Activated CD4-positive, alpha-beta T cell treated with anti-CD3 and anti-CD28 coated beads for 1 hour (primary cell): ENCODE measurements at regions not wholly inside any gene's neighbourhood (a gene's known extent, or its start where the extent isn't known, plus 50 kb on each side); places are given as distances from the start of the nearest gene placed in this dataset.
"Not testable (repeated sequence)": the region's sequence is repeated elsewhere in the genome, so short reads cannot be mapped to it uniquely, and the experiment has no call there.

ENCODE experiments used
- DNase-seq: peaks from one replicate; pipeline ENCODE4 v3.0.0-alpha.2; 2020

DNA sequence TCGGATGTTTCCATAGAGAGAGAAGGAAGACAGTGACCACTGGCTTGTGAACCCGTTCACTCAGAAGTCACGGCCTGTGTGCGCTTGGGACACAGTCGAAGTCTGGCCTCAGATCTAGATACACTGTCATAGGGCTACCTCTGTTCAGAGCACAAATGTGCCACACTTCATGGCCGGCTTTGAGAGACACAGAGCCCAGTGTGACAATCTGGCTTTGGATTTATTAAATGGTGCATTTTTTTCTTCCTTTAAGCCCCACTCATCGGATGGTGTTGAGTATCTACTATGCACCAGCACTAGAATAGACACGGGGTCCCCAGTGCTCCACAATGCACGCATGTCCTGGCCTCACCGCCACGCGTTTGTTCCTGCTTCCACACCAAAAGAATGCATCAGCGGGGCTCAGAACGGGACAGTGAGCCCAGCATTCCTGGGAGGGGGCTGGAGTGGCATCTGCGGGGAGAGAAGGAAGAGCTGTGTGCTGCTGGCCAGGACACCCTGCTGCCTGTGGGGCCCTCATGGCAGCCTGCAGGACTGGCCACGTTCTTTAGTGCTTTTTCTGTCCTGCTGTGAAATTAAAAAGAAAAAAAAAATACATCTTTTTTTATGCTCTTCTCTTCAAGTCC is 738.9 kb upstream of the SALL3 start:
- no peak for DNase-seq

DNA sequence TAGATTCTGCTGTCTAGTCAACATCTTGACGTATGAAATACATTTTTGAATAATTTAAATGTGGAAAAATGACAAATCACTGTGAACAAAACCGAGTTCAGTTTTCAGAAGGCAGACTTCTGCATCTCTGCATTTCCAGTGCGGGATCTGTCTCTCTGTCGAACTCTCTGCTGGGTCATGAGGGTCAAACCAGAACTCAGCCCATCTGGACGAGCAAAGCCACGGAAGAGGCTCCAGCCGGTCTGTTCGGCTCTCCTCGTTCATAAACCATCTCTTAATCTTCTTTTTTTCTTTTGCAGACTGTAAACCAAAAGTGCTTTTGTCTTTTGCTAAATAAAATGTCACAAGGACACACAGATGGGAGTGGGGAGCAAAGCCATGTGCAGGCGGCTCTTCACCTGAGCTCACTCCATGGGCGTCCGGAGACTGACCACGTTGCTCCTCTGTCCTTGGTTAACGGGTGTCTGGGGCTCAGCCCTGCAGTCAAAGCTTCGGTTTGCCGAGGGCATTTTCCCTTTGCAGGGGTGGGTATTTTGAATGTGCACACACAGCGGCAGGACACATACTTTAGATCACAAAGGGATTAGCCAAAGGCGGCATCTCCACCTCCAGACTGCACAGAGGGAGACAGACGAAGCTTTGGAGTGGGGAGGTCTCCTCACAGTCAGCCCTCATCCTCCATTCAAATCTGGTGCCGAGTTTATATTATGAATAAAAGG is 737.9 kb upstream of the SALL3 start:
- DNase-seq: no peak

DNA sequence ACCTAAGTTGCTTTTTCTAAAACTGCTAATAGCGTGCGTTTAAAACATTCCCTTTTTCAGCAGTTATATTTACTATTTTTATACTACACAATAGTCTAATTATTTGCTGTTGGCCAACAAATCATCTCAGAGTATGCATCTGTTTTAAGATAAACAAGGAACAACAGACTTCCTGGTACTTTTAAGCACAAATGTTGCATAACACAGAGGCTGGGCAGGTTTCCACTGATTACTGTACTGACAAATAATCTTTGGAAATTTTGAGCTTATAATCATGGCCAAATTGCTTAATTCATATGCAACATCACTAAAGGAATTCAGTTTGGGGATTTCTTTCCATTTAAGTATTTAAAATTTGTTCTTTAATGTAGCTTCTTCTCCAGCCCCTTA is 737.4 kb upstream of the SALL3 start:
- DNase-seq: no peak

DNA sequence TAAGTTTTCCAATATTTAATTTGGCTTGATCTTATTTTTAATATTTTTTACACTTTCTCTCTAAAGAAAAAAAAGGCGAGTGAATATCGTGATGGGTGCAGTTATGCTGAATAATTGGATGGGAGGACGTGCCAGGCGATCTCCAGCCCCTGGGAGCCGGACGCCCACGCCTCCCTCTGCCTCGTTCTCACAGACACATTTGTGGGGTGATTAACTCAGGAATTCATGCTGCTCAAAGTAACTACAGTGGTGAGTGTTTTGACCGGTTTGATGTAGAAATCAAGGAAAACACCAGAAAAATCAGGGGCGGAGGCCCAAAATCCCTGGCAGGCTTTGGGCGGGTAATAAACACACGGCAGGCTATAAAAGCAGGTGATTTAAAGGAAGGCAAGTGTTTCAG is 736.8 kb upstream of the SALL3 start:
- DNase-seq: no peak

DNA sequence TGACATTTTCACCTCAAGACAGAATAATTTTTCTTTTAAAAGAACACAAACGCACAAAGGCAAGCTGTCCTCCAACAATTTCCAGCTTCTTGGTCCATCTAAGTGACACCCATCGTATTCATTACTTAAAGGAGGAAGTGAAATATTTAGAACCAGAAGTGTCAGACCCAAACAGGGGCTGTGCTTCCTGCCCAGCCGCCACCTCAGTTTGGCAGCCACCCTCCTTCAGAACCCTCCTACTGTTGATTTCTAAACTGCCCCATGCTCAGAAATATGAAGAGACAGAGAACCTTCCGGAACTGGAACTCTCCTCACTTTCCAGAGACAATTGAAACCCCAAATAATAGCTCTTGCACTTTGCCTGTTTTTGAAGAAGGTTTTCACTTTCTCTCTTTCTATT is 734.8 kb upstream of the SALL3 start:
- DNase-seq: no peak

DNA sequence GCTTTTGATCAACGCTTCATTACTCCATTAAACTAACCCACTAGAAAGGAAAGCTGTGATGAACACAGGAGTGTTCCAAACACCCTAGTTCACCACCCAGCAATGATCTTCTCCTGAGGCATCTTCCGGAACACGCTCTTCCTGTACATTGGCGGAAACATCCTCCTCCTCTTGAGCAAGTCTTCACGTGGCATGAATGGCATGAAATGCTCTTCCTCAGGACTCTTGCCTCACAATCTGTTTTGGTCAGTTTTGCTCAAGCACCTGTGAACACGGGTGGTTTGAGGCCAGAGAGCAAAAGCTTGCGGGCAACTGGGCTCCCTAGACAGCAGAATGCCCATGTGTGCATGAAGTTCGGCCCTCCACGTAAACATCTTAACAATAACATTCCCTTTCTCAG is 734.2 kb upstream of the SALL3 start:
- no peak for DNase-seq

DNA sequence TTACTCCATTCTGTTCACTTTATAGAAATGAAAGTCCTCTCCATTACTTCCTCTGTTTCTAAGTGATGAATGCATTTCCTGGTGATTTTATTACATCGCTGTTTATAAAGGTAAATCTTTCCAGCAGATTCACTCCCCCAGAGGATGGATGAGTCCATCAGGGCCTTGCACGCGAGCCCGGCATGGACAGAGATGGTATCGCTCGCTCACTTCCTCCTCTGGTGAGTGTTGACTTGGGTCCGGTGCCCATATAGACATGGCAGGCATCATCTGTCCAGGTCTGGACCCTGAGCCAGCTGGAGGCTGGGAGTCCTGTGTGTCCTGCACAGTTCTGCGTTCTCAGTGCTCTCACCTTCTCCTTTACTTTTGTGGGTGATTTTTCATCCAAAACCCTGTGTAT is 733.6 kb upstream of the SALL3 start:
- no peak for DNase-seq

DNA sequence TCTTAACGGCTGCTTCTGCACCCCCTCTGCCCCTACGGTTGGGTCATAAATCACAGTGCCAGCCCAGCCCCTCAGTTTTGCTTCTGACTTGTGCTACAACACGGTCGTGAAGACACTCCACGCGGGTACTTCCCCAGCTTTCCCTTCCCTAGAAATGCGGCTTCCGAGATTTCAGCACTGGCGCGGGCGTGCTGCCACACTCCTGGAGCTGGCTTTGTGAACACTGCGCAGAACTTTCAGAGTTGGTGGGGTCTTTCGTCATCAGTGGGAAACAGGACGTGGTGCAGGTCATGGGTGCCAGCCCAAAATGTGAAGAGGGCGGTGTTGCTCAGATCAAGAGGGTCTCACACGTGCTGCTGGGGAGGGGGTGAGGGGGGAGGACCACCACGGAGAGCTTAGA is 733.0 kb upstream of the SALL3 start:
- DNase-seq: no peak

DNA sequence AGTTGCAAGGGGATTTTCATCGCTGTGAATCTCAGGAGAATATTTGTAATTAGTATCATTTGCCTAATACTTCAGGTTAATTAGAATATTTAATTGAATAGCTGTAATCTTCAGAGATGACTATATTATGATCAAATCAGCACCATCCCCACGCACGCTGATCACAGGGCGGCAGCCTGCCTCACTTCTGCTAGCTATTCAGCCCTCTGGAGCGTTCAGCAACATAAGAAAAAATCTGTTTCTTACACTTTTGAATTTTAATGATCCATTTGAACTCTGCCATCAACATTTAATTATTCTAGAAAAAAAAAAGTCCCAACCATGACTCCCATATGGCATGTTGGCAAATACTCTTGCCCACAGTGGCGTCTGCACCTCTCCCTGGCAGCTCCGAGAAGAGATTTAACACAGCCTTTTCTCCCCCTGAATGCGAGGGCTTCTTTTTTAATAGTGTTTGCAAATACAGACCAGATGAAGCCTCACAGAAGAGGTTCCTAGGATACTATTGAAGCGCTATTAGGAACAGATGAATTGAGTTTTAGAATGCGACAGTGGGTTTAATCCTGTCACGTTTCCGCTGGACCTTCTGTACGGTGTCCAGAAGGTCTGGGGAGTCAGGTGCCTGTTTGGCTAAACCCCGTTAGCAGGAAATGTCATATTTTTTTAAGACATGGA is 731.9 kb upstream of the SALL3 start:
- DNase-seq: no peak

DNA sequence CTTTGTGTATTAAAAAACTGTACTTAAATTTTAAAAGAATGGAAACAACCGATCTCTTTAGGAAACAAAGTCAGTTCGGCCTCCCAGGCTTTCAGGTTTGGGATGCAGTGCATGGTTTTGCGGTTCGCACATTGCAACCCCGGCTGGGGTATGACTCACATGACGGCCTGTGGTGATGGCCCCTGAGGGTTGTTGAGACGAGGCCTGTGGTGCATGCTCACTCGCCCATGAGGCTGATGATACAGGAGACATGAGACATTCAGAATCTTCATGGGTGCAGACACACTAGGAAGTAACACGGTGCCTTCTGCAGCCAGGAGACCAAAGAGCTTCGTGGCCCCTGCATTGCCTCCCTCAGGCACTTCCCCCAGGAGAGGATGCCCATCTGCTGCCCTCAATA is 724.6 kb upstream of the SALL3 start:
- DNase-seq: no peak

DNA sequence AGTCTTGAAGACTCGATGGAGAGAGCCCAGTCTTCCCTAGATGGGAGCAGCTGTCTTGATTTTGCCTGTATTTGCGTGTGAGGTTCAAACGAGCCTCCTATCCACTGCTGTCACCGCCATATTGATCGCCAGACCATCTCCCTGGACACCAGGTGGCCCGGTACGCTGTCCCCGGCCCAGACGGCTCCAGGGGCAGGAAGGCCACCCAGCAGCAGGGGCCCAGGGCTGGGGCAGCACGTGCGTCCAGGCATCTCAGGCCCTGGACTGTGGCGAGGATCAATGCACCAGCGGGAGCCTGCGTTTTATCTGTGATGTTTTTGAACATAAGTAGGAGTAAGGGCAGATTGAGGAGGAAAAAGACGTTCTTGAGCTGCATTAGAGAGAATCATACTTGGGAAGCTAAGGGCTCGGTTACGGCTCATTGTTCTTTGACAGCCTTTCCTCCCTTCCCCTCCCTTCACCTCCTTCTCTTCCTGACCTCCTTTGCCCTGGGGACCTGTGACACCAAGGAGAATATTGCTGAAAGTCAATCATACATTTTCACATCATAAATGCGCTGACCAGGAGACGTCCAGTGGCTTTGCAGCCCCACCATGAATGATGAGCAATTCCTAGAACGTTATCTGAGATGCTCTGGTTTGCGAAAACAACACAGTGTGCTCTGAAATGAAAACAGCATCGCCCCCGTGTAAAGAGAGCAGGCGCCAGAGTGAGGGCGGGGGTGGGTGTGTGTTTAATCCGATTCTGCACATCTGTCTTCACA is 711.2 kb upstream of the SALL3 start:
- no peak for DNase-seq

DNA sequence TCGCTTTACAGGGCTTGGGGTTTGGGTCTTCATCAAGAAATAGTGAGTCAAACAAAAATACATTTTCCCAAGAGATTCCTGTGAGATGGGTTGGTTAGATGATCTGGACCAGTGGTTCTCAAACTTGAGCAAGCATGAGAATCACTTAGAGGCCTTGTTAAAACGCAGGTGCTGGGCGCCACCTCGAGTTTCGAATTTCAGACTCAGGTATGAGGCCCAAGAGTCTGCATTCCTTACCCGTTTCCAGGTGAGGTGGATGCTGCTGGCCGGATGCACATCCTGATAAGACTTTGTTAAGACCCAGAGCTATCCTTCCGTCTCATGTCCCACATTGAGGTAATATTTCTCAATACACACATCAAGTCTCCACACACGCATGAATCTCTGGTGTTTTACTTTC is 707.8 kb upstream of the SALL3 start:
- no peak for DNase-seq

DNA sequence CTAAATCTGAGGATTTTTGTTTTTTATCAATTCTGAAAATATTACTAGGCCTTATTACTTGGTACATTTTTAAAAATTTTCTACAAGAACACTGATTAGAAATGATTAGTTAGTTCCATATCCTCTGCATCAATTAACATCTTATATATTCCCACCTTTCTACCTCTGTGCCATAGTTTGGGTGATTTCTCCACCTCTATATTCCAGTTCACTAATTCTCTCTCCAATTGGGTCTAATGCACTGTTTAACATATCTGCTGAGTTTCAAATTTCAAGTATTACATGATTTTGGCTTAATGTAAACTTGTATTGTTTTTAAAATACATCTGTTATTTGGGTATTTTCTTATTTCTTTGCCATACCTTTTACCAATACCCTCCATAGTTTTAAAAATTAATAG is 705.7 kb upstream of the SALL3 start:
- no peak for DNase-seq

DNA sequence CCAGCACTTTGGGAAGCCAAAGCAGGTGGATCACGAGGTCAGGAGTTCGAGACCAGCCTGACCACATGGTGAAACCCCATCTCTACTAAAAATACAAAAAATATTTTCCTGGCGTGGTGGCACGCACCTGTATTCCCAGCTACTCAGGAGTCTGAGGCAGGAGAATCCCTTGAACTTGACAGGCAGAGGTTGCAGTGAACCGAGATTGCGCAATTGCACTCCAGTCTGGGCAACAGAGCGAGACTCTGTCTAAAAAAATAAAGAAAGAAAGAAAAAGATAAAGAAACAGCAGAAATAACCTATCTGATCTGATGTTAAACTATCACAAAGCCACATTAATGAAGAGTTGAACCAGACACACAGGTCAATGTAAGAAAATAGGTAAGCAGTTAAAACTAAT is 696.2 kb upstream of the SALL3 start:
- not testable (repeated sequence) for DNase-seq

DNA sequence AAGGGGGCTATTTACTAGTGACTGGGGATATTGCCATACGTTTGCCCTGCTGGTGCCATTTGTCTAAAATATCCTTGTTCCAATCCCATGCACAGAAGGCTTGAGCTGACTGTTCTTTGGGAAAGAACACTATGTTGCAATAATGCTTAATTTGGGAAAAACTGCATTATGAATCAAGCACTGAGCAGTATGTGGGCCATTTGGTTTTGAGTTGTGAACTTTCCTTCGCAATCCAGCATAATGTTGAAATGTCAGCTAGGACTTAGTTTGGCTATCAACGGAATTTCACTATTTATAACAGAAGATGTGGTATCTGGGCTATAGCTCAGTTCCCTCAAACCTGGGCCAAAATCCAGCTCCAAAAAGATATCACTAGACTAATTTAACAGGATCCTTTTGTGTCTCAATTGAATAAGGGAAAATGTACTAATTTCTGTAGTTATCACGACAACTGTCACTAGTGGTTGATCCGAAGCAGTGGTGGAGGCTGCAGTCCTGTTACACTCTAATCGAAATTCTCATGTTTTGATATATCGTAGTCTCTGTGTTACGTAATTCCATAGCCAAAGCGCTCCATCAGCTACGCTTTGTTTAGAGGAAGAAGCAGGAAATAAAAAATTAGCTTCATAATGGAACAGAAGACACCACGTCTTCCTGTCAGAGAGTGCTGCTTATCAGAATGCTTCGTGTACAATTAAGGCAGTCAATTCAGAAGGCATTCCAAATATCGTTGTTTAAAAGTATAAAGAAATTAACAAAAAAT is 686.8 kb upstream of the SALL3 start:
- no peak for DNase-seq

DNA sequence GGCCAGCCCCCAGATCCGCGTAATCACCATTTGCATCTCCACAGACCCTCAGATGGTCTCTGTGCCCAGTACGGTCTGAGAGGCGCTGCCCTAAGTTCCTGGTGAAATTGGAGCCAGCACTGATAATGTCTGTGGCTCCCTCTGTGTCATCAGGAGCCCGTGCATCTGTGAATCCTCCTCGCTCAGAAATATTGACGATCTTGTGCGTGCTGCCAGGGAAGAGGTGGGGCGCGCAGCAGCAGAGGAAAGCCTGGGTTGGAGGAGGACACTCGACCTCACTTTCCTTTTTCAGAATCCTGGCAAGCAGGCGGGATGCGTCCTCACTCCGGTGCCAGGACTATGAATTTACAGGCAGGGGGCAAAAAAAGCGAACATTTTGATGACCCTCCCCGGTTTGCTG is 686.1 kb upstream of the SALL3 start:
- DNase-seq: no peak

DNA sequence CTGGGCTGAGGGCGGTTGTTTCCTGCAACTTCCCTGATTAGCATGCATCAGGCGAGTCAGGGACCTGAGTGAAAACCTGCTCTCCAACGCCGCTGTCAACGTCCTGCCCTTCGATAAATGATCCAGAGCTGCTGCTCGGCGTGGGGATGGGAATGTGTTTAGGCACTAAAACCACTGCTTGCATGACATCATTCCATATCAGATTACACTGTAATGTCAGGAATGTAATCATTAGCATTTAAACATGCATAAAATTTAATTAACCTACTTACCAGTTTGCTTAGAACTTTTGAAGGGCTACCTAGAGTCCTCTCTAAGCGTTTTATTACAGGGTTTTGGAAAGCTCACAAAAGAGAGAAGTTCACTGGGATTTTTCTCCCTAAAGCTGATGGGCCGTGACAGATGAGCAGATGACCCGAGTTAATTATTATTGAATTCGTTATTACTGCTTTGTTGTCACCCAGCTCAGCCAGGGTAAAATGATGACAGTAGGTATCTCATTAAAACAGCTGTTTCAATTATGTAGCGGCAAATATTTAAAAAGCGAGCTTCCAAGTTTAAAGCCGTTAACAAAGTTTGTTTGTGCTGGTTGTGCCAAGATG is 685.6 kb upstream of the SALL3 start:
- DNase-seq: no peak

DNA sequence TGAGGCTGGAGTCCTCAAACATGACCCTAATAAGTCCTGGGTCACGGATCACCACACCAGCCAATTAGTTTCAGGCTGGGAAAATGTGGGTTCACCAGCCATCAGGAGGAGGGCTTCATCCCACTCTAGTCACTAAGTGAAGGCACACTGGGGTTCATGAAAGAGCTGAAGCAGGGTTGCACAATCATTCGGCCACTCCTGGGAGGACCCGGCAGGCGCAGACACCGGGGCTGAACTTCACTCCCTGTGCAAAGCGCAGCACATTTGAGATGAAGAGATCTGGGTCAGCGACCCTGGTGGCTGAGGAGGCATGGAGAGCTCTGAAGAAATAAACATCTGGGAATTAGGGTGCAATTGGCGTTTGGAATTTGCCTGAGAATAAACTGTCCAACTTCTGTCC is 684.4 kb upstream of the SALL3 start:
- no peak for DNase-seq

DNA sequence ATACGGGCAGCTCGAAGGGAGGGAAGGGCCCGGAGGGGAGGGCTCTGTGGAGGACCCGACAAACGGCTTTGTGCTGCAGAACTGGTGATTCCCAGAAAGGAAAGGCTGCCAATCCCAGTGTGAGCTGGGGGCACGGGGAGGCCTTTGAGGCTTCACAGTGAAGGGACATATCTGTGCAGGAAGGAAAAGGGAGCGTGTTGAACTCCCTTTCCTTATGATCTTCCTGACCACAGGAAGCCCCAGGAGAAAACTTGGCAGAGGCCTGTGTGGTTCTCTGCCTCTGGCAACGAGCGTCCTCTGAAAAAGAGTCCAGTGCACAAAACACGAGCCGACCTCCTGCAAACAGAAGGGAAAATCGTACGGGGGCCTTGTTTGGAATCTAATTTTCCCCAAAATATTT is 683.5 kb upstream of the SALL3 start:
- no peak for DNase-seq

DNA sequence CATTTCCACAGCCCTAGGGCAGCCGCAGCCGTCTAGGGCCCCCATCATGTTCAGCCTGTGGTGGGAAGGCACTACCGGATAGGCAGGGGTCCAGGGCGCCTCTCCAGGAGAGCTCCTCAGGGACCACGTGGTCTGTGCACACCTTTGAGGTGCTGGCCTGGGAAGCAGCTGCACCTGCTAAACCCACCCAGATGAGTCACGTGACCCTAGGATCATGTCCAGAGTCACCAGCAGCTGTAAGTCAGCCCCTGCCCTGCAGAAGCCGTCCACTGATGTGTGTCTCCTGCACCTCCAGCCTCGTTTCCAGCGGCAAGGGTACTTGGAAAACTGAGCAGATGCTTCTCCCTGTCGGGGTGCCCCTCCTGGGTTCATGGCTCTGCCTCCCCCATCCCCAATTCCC is 682.6 kb upstream of the SALL3 start:
- no peak for DNase-seq

DNA sequence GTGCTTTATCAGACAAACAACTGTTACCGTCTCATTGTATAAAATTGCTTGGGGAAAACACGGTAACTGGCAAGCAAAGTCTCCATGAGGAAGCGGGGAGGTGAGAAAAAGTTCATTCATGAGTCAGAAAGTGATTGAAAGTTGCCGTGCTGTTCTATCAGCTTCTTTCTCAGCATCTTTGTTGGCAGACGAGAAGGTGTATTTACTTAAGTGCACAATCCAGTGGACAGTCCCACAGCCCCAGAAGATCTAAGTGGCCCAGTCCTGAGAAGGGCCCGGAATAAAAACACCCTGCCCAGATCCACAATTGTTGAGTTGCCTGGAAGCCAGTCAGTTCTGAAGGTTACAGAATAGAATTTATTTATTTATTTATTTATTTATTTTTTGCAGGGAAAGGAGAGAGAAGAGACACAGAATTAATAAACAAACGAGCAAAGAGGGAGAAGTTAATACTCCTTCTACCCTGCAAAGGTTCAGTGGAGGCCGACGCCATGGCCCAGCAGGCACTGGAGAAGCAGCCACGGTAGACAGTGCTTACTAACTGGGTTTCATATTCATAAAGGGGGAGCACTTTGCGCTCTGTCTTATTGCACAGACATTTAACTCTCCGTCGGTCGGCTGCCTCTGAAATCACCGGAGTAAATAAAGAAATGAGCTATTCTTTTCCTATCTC is 676.0 kb upstream of the SALL3 start:
- no peak for DNase-seq
